ENCODE measurements at regions not wholly inside any gene's neighbourhood (a gene's known extent, or its start where the extent isn't known, plus 50 kb on each side); places are given as distances from the start of the nearest gene placed in this dataset.

GRCh38 chr13:75170311-75170710, 311.7 kb downstream of the TBC1D4 start:
- Histone ChIP-seq H3K4me3 (no peak overlapping the region), H3K36me3 (no peaks in the 10 kb centered on the region), H3K9me3 (no peaks in the 10 kb centered on the region), H3K27me3 (no peaks in the 10 kb centered on the region), H3K4me1 (ENCODE audit: insufficient read depth) (no peaks in the 10 kb centered on the region), H3K27ac (no peak overlapping the region)
- DNase-seq = no peak
- intact Hi-C loops (cut with DNase I) = no loop called here
- 44 to 60% (median 53%) methylated on average over 3 of the region's 3 CpGs for WGBS, 3 donors
- TF ChIP-seq POLR2A (IDR thresholded peaks at IDR 0.05) (no peak), EP300 (IDR thresholded peaks at IDR 0.05) (no peak), CTCF (IDR thresholded peaks at IDR 0.05) (no peak)

GRCh38 chr13:75165543-75166230, 316.3 kb downstream of the TBC1D4 start:
- 49 to 63% (median 61%) methylated on average over 4 of the region's 4 CpGs for WGBS, 3 donors
- Histone ChIP-seq H3K27ac (no peak overlapping the region), H3K36me3 (no peaks in the 10 kb centered on the region), H3K27me3 (no peaks in the 10 kb centered on the region), H3K4me3 (no peak overlapping the region), H3K9me3 (no peaks in the 10 kb centered on the region), H3K4me1 (ENCODE audit: insufficient read depth) (no peaks in the 10 kb centered on the region)
- TF ChIP-seq EP300 (IDR thresholded peaks at IDR 0.05) (no peak), POLR2A (IDR thresholded peaks at IDR 0.05) (no peak), CTCF (IDR thresholded peaks at IDR 0.05) (no peak)
- intact Hi-C loops (cut with DNase I) = no loop called here
- no peak for DNase-seq

- H3K27ac ChIP-seq = no peak overlapping the region
- intact Hi-C loops (cut with DNase I) = no loop called here
- H3K4me1 ChIP-seq (ENCODE audit: insufficient read depth) = no peaks in the 10 kb centered on the region
- H3K27me3 ChIP-seq = no peaks in the 10 kb centered on the region
- WGBS, 3 donors = 71 to 79% (median 79%) methylated on average over 8 of the region's 8 CpGs
- no peaks in the 10 kb centered on the region for H3K36me3 ChIP-seq
- DNase-seq = no peak
- no peak overlapping the region for H3K4me3 ChIP-seq
- TF ChIP-seq CTCF (IDR thresholded peaks at IDR 0.05) = no peak
- TF ChIP-seq POLR2A (IDR thresholded peaks at IDR 0.05) = no peak
- TF ChIP-seq EP300 (IDR thresholded peaks at IDR 0.05) = no peak
- no peaks in the 10 kb centered on the region for H3K9me3 ChIP-seq
Observed at GRCh38 chr13:75161804-75162203, 320.2 kb downstream of the TBC1D4 start.

- no peak for DNase-seq
- Histone ChIP-seq H3K27me3 (no peaks in the 10 kb centered on the region), H3K9me3 (no peaks in the 10 kb centered on the region), H3K4me3 (no peak overlapping the region), H3K4me1 (ENCODE audit: insufficient read depth) (no peaks in the 10 kb centered on the region), H3K27ac (no peak overlapping the region), H3K36me3 (no peaks in the 10 kb centered on the region)
- intact Hi-C loops (cut with DNase I) = no loop called here
- 89 to 98% (median 95%) methylated on average over 1 of the region's 1 CpG for WGBS, 3 donors
- TF ChIP-seq EP300 (IDR thresholded peaks at IDR 0.05) (no peak), CTCF (IDR thresholded peaks at IDR 0.05) (no peak), POLR2A (IDR thresholded peaks at IDR 0.05) (no peak)
Observed at GRCh38 chr13:75160984-75161383, 321.0 kb downstream of the TBC1D4 start.

Data from ovary (tissue), 7 donors.